HG02678 (cell line): ENCODE measurements at regions not wholly inside any gene's neighbourhood (a gene's known extent, or its start where the extent isn't known, plus 50 kb on each side); places are given as distances from the start of the nearest gene placed in this dataset.

Experiments
- ATAC-seq: cut with Tn5 transposase; IDR thresholded peaks from one replicate; pipeline ENCODE4 v1.9.1; 2021; ENCODE audit warnings: mild to moderate bottlenecking, moderate library complexity; ENCODE audit not compliant: unreplicated experiment

DNA sequence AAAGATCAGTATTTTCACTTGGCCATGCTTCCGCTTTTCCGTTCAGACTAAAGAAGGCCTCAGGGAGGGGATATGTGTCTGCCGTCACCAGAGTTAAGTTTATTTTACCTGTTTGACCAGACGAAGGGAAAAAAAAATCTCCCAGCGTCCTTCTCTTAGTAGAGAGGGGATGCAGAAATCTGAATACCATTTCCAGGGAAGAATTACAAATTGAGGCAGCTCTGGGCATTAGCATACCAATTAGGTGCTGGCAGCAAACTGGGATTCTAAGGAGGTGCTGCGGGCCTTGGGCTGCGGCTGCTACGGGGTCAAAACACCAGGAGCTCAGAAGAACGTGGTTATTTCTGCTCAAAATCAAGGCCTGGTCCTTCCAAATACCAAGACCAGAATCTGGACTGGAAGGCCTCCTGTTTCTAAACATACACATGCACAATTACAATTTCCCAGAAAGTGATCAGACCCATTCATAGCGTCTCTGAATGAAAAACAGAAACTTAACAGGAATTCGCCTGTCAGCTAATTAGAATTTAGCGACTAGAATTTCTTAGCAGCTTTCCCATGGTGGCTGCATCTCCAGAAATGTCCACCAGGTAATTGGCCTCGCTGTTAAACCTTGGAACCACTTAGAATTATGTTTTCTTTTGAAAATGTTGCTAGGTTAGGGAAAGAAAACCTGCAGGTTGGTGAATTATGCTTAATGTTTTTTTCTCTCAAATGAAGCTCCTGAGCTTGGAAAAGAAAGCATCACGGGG is 617.0 kb downstream of the VRK1 start:
- ATAC-seq: no peak

DNA sequence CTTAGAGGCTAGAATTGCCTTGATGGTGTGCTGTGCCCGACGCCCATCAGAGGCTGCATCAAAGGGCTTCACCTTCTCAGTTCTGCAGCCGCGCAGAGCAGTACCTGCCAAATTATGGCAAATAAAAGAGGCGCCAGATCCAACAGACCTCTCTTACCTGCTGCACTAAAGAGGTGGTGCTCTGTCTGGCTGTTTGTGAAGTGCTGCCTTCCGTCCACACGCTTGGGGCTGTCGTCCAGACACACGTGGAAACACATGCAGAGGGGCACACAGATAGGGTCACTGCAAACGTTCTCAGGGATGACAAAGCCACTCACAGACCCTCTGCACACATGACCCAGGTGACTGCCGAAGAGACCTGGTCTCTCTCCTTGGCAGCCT is 617.5 kb downstream of the VRK1 start:
- no peak for ATAC-seq

DNA sequence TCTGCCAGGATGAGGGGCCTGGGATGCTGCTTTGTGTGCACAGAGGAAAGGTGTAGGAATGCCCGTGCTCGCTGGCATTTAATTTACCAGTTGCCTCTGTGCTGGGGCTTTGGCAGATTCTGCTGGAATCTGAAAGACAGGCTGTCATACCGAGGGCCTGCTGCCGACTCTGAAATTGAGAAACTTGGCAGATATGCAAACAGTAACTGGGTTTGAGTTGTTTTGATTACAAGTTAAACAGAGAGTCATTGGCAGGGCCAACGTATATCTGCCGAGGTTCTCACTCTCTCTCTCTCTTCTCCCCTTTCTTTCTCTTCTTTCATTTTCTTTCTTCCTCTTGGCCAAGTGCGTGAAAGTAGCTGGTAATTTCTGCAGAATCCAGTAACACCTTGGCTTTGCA is 618.7 kb downstream of the VRK1 start:
- no peak for ATAC-seq

DNA sequence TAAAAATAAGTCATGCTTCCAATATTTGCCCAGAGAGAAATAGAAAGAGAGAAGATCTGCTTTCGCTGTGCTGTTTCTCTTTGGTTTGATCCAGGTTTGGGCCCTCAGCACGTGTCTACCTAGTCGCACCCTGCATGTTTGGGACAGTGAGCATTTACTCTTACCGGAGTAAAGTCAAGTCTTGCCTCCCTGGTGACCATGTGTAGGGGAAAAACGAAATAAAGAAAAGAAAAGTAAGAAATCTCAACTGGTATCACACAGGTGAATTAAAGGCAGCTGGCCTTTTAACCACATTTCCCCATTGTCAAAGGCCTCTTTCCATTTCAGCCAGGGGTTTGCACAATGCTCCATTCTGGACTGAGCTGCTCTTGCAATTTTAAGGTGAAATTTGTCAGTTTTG is 619.4 kb downstream of the VRK1 start:
- ATAC-seq: no peak

DNA sequence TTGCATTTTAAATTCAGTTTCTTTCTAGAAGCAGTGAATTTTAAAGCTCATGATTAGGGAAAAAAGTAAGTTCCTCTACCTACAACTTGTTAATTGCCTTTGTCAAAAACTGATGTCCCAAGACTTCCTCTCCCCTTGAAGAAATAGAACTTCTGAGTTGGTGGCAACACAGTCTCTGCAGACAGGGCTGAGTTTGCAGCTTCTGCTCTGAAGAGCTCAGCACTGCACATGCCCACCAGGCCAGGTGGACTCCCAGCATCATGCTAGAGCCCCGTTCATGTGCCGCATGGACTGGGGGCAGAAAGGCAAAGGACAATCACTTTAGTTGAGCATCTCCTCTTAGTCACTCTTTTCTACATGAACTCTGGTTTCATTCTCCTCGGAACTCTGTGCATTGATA is 620.1 kb downstream of the VRK1 start:
- ATAC-seq: no peak

DNA sequence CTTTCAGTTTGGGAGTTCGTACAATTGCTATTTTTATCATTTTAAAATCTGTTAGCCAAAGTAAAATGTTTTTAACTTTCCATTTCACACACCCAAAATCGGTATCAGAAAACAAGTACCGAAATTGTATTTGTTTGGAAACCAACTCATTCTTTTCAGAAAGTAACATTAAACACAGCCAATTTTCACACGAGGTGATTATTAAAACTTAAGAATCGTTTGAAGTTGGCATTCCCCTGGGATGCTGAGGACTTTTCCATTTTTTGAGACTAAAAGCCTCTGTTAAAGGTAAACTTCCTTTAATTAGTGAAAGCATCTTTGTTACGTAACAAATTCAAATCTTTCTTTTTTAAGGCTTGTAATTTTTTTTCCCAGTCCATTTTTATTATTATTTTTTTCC is 623.0 kb downstream of the VRK1 start:
- no peak for ATAC-seq

DNA sequence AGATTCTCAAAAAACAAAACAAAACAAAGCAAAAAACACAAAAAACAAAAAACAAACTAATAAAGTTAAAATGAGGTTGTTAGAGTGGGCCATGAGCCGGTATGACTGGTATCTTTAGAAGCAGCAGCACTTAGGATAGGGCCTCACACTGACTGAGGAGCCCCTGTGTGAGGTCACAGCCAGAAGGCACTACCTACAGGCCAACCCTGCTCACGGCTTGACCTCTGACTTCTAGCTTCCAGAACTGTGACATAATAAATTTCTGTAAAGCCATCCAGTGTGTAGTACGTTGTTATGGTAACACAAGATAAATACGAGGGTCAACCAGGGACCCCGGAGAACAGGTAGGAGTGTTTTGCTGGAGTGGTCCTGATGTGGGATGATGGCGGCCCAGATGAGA is 629.6 kb downstream of the VRK1 start:
- ATAC-seq: no peak

DNA sequence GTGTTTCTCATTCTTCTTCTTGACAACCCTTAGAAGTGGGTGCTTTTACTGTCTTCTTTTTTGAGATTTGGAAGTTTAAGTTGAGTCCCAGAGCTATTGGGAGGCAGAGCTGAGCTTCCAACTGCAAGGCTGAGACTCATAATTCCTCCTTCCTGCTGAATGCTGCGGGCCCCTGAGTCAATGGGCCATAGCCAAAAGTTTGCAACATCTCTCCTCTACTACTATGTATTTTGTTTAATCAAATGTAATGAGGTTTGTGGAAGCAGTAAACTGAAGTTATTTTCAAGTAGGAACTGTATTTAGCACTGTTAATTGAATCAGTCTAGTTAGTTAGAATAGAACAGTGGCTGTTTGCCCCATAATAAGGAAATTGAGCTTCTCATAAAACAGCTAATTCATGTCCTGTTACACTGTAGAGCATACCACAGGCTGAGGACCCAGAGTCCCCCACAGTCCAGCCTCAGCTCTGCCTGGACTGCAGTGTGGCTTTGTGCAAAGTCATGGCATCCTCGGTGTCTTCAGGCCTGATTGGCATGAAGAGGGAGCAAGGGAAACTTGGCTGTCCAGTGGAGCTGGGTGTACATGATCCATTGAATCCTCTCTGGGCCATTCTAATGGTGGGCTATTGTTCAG is 631.7 kb downstream of the VRK1 start:
- no peak for ATAC-seq

DNA sequence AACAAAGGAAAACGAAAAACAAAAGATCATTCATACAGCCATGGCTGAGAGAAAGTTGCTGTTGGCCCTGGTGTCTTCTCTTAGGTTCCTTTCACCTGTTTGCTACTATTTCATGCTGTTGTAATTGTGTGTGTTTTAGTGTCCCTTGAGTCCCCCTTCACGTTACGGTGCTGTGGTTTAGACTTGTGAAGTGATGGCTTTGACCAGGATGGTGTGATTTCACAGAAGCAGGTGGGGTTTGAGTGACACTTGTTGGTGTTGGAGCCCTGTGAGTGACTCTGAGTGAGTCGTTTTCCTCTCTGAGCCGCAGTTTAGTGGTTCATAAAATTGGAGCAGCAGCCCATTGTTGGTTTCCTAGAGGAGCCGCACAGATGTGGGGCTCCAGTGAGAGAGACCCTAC is 635.4 kb downstream of the VRK1 start:
- ATAC-seq: no peak

DNA sequence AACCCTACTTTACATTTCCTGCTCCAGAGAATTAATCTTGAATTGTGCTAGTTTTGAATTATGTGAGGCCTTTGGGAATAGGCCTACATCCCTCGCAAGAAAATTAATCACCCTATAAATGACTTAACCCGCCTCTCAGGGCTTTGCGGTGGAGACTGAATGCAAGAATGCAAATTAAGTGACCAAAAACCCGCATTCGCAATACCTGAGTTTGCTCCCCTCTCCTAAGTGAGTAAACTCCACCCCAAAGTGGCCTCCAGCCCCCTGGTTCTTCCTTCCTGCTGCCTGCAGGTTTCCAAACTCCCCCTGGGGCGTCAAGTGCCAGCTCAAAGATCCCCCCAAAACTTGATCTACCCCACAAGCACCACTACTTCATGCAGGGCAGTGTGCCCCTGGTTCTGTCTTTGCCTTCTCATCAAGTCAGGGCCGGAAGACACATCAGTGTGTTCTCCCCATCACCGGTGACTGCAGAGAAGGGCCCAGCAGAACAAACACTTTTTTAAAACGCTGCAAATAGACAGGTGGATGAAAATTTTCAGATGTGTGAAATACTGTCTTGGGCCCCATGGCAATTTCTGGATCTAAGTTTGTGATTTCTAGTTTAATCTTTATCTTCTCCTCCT is 644.7 kb downstream of the VRK1 start:
- ATAC-seq: no peak

DNA sequence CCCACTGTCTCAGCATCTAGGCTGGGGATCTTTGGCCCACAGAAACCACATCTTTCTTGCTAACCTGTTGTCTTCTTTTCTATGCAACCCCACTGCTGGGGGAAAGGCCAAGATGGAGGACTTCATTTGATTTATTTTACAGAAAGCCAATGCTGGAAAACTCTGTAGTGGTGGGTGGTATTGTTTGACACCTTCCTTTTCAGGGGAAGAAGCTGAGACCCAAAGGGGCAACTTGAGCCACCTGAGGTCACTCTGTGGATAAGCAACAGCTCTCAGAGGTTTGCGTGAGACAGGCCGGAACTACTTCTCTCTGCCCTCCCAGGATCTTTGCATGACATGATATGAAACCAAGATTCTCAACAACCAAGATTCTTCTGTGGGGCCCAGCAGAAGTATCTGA is 645.2 kb downstream of the VRK1 start:
- no peak for ATAC-seq

DNA sequence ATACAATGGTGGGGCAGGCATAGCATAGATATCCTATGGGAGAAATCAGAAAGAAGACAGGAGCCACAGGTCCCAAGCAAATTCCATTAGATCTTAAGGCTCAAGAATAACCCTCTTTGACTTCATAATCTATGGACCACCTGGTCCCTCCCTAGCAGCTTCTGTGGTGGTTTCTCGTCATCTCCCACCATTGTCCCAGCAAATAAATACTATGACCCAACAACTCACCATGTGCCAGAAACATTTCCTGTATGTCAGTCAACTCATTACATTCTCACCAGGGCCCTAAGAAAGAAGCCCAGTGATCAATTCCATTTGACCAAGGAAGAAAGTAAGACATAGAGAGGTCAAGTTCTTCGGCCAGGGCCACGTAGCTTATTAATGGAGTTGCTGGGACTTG is 646.2 kb downstream of the VRK1 start:
- ATAC-seq: no peak

DNA sequence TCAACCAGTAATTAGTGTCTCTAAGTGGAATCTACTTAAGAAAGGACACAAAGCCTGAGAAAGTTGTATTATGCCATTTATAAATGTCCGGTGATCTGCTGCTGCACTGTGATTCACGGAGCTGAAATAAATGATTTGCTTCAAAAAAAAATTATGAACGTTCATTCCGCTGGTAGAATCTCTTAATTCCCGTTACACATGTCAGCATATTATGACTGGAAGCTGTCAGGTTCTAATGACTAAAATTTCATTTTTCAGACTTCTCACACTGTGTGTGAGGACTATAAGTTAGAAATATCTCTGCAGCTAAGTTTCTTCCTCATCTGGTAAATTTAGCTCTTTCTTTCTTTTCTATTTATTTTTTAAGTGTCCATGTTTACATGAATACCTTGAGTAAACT is 647.1 kb downstream of the VRK1 start:
- no peak for ATAC-seq

DNA sequence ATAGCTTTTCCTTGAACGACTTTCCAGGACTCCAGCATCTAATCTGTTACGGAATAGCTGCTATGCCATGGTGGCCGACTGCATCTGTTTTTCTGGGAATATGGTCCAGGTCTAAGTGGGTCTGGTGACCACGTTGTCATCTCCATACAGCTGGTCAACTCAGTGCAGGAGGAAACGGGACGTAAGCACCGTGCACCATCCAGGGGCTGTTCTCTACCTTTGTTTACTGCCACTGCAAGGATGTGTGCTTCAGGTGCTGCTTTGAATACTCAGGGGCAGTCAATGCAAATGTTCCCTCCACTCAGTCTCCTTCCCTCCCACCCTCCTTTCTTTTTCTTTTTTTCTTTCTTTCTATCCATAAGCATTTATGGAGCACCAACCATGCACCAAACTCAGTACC is 648.2 kb downstream of the VRK1 start:
- no peak for ATAC-seq

DNA sequence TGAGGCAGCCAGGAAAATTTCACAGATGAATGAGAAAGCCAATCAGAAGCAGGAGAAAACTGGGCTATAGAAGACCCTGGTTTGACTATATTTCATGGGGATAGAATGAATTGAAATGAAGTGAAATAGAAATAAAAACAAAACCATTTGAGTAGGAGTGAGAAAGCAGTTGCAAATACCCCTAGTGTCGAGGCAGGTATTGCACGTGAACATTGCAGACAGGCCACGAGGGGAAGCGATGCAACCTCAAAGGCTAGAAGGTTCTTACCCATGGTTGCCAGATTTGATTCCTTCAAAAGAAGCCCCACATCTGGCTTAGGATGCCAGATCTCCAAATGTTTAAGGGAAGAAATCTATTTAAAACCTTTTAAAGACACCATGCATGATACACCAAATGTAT is 648.9 kb downstream of the VRK1 start:
- no peak for ATAC-seq

DNA sequence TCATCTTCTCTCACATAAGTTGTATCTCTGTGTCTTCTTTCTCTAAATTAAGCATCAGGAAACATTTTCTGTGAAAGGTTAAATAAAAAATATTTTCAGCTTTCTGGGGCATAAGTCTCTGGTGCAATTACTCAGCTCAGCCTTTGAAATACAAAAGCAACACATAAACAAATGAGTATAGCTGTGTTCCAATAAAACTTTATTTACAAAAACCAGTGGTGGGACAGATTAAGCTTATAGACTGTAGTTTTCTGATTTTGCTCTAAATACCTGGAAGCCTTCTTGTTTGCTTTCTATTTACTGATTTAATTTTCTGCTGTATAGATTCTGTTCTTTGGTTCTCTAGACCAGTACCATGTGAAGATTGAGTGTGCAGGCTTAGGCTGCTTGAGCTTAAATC is 655.1 kb downstream of the VRK1 start:
- ATAC-seq: no peak

DNA sequence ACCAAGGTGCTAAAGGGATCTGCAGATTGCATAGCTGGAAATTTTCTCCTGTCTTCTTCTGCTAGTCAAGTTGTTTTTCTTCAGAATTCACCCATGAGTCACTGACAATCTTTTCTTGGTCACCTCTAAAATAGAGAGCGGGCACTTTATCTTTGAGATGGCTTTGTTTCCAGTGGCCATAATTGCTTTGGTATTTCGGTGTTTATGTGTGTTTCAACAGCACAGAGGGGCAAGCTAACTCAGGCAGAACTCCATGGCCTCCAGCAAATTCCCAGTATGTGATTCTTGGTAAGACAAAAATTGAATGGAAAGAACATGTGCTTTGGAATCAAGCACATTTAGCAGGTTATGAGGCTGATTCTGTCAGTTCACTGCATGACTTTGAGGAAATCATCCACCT is 656.8 kb downstream of the VRK1 start:
- ATAC-seq: no peak

DNA sequence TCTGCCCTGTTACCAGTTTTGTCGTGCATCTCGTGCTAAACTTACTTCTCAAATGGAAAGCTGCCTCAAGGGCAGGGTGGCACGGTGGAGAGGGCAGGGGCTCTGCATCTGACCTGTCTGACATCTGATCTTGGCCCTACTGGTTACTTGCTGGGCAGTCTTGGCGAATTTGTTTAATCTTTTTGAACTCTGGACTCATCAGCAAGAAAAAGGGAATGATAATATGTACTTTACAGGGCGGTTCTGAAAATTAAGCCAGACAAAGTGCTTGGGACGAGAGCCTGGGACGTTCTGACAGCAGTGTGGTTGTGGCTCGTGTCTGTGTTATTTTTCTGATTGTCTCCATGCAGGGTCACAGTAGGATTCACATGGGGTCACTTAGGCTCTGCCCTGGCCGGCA is 659.3 kb downstream of the VRK1 start:
- no peak for ATAC-seq

DNA sequence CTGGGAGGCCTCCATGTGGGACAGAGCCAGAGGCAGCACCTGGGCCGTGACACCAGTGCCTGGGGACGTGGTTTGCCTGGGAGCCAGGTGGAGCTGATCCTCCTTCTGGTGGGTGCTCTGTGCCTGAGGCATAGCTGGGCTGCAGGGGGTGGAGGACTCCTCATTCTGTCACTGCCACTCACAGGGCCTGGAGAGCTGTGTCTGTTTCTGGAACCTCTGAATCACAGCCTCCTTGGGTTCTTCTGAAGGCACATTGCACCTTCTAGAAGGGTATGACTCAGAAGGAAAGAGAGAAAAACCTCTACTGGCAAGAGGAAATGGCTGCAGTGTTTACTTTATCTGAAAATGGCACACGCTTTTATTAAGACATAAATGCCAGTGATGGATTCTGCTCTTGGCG is 659.8 kb downstream of the VRK1 start:
- ATAC-seq: no peak

DNA sequence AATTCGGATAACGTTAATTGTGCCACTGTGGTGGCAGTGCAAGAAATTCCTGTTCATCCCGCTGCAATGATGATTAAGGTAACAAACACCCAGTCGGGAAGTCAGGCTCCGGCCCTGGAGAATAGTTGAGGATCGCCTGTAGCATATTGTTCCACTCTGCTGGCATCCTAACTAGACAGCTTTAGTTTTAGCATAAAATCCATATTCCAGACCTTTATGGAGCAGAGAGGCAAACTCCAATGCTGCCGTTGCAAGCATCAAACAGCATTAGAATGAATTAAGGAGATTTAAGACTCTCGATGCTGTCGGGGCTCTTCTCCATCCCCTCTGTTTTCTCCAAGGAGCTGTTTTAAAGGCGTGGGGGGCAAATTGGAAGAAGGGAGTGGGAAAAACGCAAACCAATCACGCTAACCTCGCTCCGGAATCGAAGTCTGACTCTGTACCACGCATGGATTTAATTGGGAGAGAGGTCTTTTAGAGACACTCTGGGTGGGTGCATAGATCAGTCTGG is 660.4 kb downstream of the VRK1 start:
- no peak for ATAC-seq

DNA sequence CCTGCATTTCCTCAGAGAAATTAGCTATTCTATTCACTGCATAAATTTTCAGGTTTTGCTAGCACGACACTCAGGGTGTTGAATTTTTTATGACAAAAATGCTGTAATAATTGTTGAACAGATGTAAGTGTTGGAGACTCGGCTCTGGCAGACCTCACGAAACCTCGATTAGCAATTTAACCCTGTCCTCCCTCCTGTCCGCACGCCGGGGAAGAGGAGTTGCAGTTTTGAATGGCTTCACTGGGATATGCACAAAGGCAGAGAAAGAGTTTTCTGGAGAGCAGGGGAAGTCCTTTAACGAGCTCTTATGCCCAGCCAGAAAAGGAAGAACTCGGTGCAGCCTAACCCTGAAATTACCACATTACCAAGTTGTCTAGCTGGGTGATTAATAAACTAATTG is 661.1 kb downstream of the VRK1 start:
- ATAC-seq: no peak
